ENCODE measurements at regions not wholly inside any gene's neighbourhood (a gene's known extent, or its start where the extent isn't known, plus 50 kb on each side); places are given as distances from the start of the nearest gene placed in this dataset.

- no peak for DNase-seq
Observed at GRCh38 chr1:4017636-4018365, 117.7 kb upstream of the C1orf174 start.

- no peak for DNase-seq
Observed at GRCh38 chr1:4018466-4019146, 118.5 kb upstream of the C1orf174 start.

- DNase-seq = no peak
Observed at GRCh38 chr1:4019147-4019521, 119.1 kb upstream of the C1orf174 start.

- no peak for DNase-seq
Observed at GRCh38 chr1:4019606-4020331, 119.7 kb upstream of the C1orf174 start.

GRCh38 chr1:4020449-4020848 lies 120.4 kb upstream of the C1orf174 start:
- no peak for DNase-seq

GRCh38 chr1:4021136-4021973 lies 121.3 kb upstream of the C1orf174 start:
- no peak for DNase-seq

GRCh38 chr1:4021974-4022268 lies 121.8 kb upstream of the C1orf174 start:
- no peak for DNase-seq

GRCh38 chr1:4022715-4023114 lies 122.6 kb upstream of the C1orf174 start:
- no peak for DNase-seq

GRCh38 chr1:4023678-4024077 lies 123.6 kb upstream of the C1orf174 start:
- DNase-seq = no peak

GRCh38 chr1:4024811-4025210 lies 124.7 kb upstream of the C1orf174 start:
- no peak for DNase-seq

- DNase-seq = no peak
Observed at GRCh38 chr1:4025752-4026151, 125.7 kb upstream of the C1orf174 start.

GRCh38 chr1:4027008-4027407 lies 126.9 kb upstream of the C1orf174 start:
- no peak for DNase-seq

GRCh38 chr1:4027492-4028138 lies 127.5 kb upstream of the C1orf174 start:
- no peak for DNase-seq

GRCh38 chr1:4028139-4028501 lies 128.0 kb upstream of the C1orf174 start:
- no peak for DNase-seq

- no peak for DNase-seq
Observed at GRCh38 chr1:4029376-4029775, 129.3 kb upstream of the C1orf174 start.

- DNase-seq = no peak
Observed at GRCh38 chr1:4032571-4032970, 132.5 kb upstream of the C1orf174 start.

- no peak for DNase-seq
Observed at GRCh38 chr1:4033129-4033676, 133.1 kb upstream of the C1orf174 start.

- DNase-seq = no peak
Observed at GRCh38 chr1:4033713-4034112, 133.6 kb upstream of the C1orf174 start.

- no peak for DNase-seq
Observed at GRCh38 chr1:4034318-4034887, 134.3 kb upstream of the C1orf174 start.

GRCh38 chr1:4044967-4045366 lies 144.9 kb upstream of the C1orf174 start:
- DNase-seq = no peak

GRCh38 chr1:4045397-4046010 lies 145.4 kb upstream of the C1orf174 start:
- DNase-seq = no peak
